Endothelial cell of umbilical vein (primary cell): ENCODE measurements at regions not wholly inside any gene's neighbourhood (a gene's known extent, or its start where the extent isn't known, plus 50 kb on each side); places are given as distances from the start of the nearest gene placed in this dataset.

Source experiments
- BruUV-seq: library from RNA; stranded (reverse); fragments of 400-500 nt; replicated peaks from 2 replicates; lab custom pipeline; 2021; lab: Mats Ljungman, UMichigan
- CTCF ChIA-PET: fragments of 300-600, 350-600 bp; sonication (Branson Sonifier 250); formaldehyde crosslinking; loops from one replicate; lab custom pipeline; 2021; ENCODE audit warnings: antibody characterized with exemption, inconsistent platforms; lab: Charles Lee
- POLR2A ChIA-PET: fragments of 300-600, 350-600 bp; sonication (Branson Sonifier 250); formaldehyde crosslinking; loops from one replicate; lab custom pipeline; 2021; ENCODE audit warnings: antibody characterized with exemption, inconsistent platforms; lab: Charles Lee
- DNase-seq: peaks from one replicate; pipeline ENCODE4 v3.0.0-alpha.2; 2011; ENCODE audit warnings: low read depth, low spot score
- FAIRE-seq: peaks from 2 replicates; lab custom pipeline; 2011; peaks lifted over from hg19 to GRCh38; lab: Jason Lieb, UNC
- H2AFZ ChIP-seq: 2 replicates; pipeline ENCODE4 v1.6.0; 2012; ENCODE audit warnings: low read depth, low read length, control low read depth, inconsistent platforms
- H3K27ac ChIP-seq: 2 replicates; pipeline ENCODE4 v1.5.1; 2011; ENCODE audit warnings: low read depth, mild to moderate bottlenecking, control low read depth, low read length, moderate library complexity; ENCODE audit not compliant: insufficient read depth
- H3K27me3 ChIP-seq, 2 experiments: 2 replicates each; pipeline versions ENCODE4 v1.6.0 to v1.6.1; 2011; ENCODE audit warnings: low read length in 2 of 2, mixed read lengths in 1 of 2; ENCODE audit not compliant: control insufficient read depth in 2 of 2, insufficient read depth in 2 of 2
- H3K36me3 ChIP-seq, 2 experiments: 2 replicates in 1 of 2; 3 replicates in 1 of 2; pipeline ENCODE4 v1.5.1; 2011; ENCODE audit warnings: low read length in 2 of 2, mild to moderate bottlenecking in 1 of 2, moderate library complexity in 1 of 2; ENCODE audit not compliant: control insufficient read depth in 2 of 2, insufficient read depth in 2 of 2; ENCODE audit errors: extremely low read depth in 1 of 2
- H3K4me1 ChIP-seq: 3 replicates; pipeline ENCODE4 v1.5.1; 2011; ENCODE audit warnings: mild to moderate bottlenecking, low read length; ENCODE audit not compliant: control insufficient read depth, insufficient read depth; ENCODE audit errors: extremely low read depth
- H3K4me2 ChIP-seq: 2 replicates; pipeline ENCODE4 v1.6.1; 2011; ENCODE audit warnings: low read length, control low read depth, mixed read lengths; ENCODE audit not compliant: insufficient read depth
- H3K4me3 ChIP-seq, 3 experiments: fragments of 200-600 bp in 1 of 3; sonication (generic), shearing (Covaris generic) in 1 of 3; replicated peaks in 1 of 3; 2 replicates each; pipeline ENCODE4 v1.5.1; 2011 to 2016; ENCODE audit warnings: control low read depth in 3 of 3, low read length in 3 of 3, mild to moderate bottlenecking in 2 of 3, inconsistent platforms in 1 of 3, low read depth in 1 of 3, moderate library complexity in 1 of 3; ENCODE audit not compliant: insufficient read depth in 1 of 3
- H3K79me2 ChIP-seq: 2 replicates; pipeline ENCODE4 v1.6.0; 2012; ENCODE audit warnings: low read length, inconsistent platforms; ENCODE audit not compliant: control insufficient read depth, insufficient read depth
- H3K9ac ChIP-seq: replicated peaks from 2 replicates; pipeline ENCODE3; 2011; ENCODE audit warnings: low read length, control low read depth; ENCODE audit not compliant: insufficient read depth; ENCODE audit errors: extremely low read depth
- H3K9me1 ChIP-seq: replicated peaks from 3 replicates; pipeline ENCODE4 v1.6.0; 2011; ENCODE audit warnings: mild to moderate bottlenecking, low read length; ENCODE audit not compliant: control insufficient read depth, insufficient read depth; ENCODE audit errors: extremely low read depth
- H3K9me3 ChIP-seq: replicated peaks from 2 replicates; pipeline ENCODE4 v1.5.1; 2012; ENCODE audit warnings: low read length, inconsistent platforms; ENCODE audit not compliant: control insufficient read depth, insufficient read depth
- H4K20me1 ChIP-seq: replicated peaks from 2 replicates; pipeline ENCODE3; 2011; ENCODE audit warnings: mild to moderate bottlenecking, low read length; ENCODE audit not compliant: control insufficient read depth, insufficient read depth; ENCODE audit errors: extremely low read depth
- CTCF ChIP-seq, 2 donors: IDR thresholded peaks; 1 replicate in 1 of 2; 2 replicates in 1 of 2; pipeline ENCODE4 v1.5.1; 2011; ENCODE audit warnings: low read length in 2 of 2, mild to moderate bottlenecking in 2 of 2, moderate library complexity in 2 of 2, control low read depth in 1 of 2, inconsistent platforms in 1 of 2, low read depth in 1 of 2; ENCODE audit not compliant: insufficient read depth in 1 of 2; ENCODE audit errors: extremely low read depth in 1 of 2
- EZH2 ChIP-seq: IDR thresholded peaks from 2 replicates; pipeline ENCODE4 v1.6.1; 2012; ENCODE audit warnings: borderline replicate concordance, low read depth, mild to moderate bottlenecking, moderate library complexity, low read length, inconsistent platforms; ENCODE audit not compliant: severe bottlenecking
- FOS ChIP-seq: IDR thresholded peaks from 2 replicates; pipeline ENCODE4 v1.6.1; 2011; ENCODE audit warnings: mild to moderate bottlenecking, low read length, moderate library complexity, borderline replicate concordance; ENCODE audit not compliant: insufficient read depth
- GATA2 ChIP-seq: IDR thresholded peaks from 2 replicates; pipeline ENCODE4 v1.7.0; 2011; ENCODE audit warnings: low read depth, mild to moderate bottlenecking, moderate library complexity, mixed read lengths, low read length; ENCODE audit not compliant: insufficient read length, insufficient read depth
- JUN ChIP-seq: IDR thresholded peaks from 2 replicates; pipeline ENCODE4 v1.6.1; 2011; ENCODE audit warnings: borderline replicate concordance, low read depth; ENCODE audit not compliant: insufficient read length, insufficient read depth
- MAX ChIP-seq: IDR thresholded peaks from 2 replicates; pipeline ENCODE4 v1.6.1; 2011; ENCODE audit not compliant: insufficient read depth, insufficient read length
- MYC ChIP-seq: IDR thresholded peaks from one replicate; pipeline ENCODE4 v1.6.1; 2011; ENCODE audit warnings: mild to moderate bottlenecking, low read depth, low read length
- POLR2A ChIP-seq: IDR thresholded peaks from 2 replicates; pipeline ENCODE4 v1.6.1; 2012; ENCODE audit warnings: low read depth, mild to moderate bottlenecking, control low read depth, low read length
- dilution Hi-C: fragments of 300-500 bp; cut with MboI; formaldehyde crosslinking; loops from one replicate; pipeline ENCODE4 v1.15.0; 2019; ENCODE audit warnings: low sequenced_read_pairs; ENCODE audit not compliant: extremely low pct_ligation_motif_present
- intact Hi-C: fragments of 100-400 bp; cut with micrococcal nuclease; formaldehyde crosslinking; loops from one replicate; pipeline ENCODE4 v1.10.0; 2022

GRCh38 chr10:109451879-109452278 is 471.4 kb downstream of the XPNPEP1 start:
- Histone ChIP-seq H3K79me2 (no peaks in the 10 kb centered on the region), H3K27ac (no peak overlapping the region), H3K9me1 (no peaks in the 10 kb centered on the region), H3K4me2 (no peak overlapping the region), H3K9ac (no peak overlapping the region), H3K27me3 (no peaks in the 10 kb centered on the region), H4K20me1 (no peaks in the 10 kb centered on the region), H3K4me3 (no peak overlapping the region), H2AFZ (no peak overlapping the region), H3K4me1 (no peaks in the 10 kb centered on the region), H3K36me3 (no peaks in the 10 kb centered on the region), H3K9me3 (no peaks in the 10 kb centered on the region)
- FAIRE-seq: no peak
- dilution Hi-C loops (no loop called here), intact Hi-C loops (no loop called here)
- TF ChIP-seq CTCF (IDR thresholded peaks at IDR 0.05; ENCODE audit: extremely low read depth in 1 of 2, insufficient read depth in 1 of 2, low read depth in 1 of 2, low read length in 2 of 2) (no peak), EZH2 (no peak), FOS (no peak), JUN (no peak), MAX (no peak), MYC (no peak), POLR2A (no peak), GATA2 (no peak)
- no peak for DNase-seq
- BruUV-seq: no TSS peak
- ChIA-PET CTCF (no interaction called here), POLR2A (no interaction called here)
